A673 (cell line): ENCODE measurements at regions not wholly inside any gene's neighbourhood (a gene's known extent, or its start where the extent isn't known, plus 50 kb on each side); places are given as distances from the start of the nearest gene placed in this dataset.

Experiments
- EZH2 ChIP-seq: fragments of 200-600 bp; sonication (generic); IDR thresholded peaks from 2 replicates; pipeline ENCODE4 v1.6.1; 2017; ENCODE audit warnings: borderline replicate concordance, low read depth, mild to moderate bottlenecking, mixed read lengths, antibody characterized with exemption, low read length; ENCODE audit not compliant: poor library complexity, severe bottlenecking
- TF ChIP-seq, protein P1 (sequence below): fragments of 300-800, 200-600 bp; sonication (generic); conservative IDR thresholded peaks from 2 replicates; pipeline ENCODE4 v1.5.1; 2017; ENCODE audit warnings: low read depth, mild to moderate bottlenecking, antibody characterized with exemption, low read length, moderate library complexity, mixed read lengths

DNA sequence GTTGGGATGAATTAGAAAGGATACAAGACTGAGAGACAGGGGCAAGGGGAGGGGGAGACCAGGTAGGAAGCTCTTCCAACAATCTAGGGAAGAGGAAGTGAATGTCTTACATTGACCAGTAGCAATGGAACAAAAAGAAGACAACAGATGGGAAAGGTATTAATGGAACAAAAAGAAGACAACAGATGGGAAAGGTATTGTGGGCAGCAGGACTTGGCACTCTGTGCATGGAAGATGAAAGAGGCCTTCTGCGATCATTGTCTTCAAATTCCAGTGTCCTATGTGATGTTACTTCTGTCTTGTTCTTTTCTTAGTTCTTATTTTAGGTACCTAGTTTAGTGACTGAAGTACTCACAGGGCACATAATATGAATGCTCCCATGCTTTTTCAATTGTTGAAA, 161.8 kb downstream of the PALM2AKAP2 start:
- TF ChIP-seq, protein P1, sequence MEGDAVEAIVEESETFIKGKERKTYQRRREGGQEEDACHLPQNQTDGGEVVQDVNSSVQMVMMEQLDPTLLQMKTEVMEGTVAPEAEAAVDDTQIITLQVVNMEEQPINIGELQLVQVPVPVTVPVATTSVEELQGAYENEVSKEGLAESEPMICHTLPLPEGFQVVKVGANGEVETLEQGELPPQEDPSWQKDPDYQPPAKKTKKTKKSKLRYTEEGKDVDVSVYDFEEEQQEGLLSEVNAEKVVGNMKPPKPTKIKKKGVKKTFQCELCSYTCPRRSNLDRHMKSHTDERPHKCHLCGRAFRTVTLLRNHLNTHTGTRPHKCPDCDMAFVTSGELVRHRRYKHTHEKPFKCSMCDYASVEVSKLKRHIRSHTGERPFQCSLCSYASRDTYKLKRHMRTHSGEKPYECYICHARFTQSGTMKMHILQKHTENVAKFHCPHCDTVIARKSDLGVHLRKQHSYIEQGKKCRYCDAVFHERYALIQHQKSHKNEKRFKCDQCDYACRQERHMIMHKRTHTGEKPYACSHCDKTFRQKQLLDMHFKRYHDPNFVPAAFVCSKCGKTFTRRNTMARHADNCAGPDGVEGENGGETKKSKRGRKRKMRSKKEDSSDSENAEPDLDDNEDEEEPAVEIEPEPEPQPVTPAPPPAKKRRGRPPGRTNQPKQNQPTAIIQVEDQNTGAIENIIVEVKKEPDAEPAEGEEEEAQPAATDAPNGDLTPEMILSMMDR: no peak
- no peak for TF ChIP-seq EZH2
